ENCODE measurements at regions not wholly inside any gene's neighbourhood (a gene's known extent, or its start where the extent isn't known, plus 50 kb on each side); places are given as distances from the start of the nearest gene placed in this dataset.
"Not testable (repeated sequence)": the region's sequence is repeated elsewhere in the genome, so short reads cannot be mapped to it uniquely, and the experiment has no call there.

DNA sequence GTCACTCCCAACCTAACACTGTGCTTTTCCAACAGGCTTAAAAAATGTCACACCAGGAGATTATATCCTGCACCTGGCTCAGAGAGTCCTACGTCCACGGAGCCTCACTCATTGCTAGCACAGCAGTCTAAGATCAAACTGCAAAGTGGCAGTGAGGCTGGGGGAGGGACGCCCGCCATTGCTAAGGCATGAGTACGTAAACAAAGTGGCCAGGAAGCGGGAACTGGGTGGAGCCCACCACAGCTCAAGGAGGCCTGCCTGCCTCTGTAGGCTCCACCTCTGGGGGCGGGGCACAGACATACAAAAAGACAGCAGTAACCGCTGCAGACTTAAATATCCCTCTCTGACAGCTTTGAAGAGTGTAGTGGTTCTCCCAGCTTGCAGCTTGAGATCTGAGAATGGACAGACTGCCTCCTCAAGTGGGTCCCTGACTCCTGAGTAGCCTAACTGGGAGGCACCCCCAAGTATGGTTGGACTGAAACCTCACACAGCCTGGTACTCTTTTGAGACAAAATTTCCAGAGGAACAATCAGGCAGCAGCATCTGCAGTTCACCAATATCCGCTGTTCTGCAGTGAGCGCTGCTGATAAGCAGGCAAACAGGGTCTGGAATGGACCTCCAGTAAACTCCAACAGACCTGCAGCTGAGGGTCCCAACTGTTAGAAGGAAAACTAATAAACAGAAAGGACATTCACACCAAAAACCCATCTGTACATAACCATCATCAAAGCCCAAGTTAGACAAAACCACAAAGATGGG is 2986.4 kb upstream of the OR11H1 start:
- ATAC-seq = not testable (repeated sequence)

DNA sequence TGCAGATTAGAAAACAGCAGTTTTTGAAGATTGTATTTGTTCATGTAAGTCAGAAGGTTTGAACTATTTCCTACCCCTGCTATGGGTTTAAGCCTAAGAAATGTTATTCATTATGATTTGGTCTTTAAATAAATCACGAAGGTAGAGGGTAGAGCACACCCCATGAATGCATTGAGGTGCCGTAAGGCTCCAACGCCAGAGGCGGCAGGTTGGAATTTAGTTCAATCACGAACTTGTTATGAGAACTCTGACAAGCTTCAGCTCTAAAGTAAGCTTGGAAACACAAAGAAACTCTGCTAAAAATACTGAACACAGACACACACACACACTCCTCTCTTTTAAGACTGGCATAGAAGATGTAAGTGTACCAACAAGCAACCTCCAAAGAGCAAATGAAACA is 2974.6 kb upstream of the OR11H1 start:
- ATAC-seq = not testable (repeated sequence)

DNA sequence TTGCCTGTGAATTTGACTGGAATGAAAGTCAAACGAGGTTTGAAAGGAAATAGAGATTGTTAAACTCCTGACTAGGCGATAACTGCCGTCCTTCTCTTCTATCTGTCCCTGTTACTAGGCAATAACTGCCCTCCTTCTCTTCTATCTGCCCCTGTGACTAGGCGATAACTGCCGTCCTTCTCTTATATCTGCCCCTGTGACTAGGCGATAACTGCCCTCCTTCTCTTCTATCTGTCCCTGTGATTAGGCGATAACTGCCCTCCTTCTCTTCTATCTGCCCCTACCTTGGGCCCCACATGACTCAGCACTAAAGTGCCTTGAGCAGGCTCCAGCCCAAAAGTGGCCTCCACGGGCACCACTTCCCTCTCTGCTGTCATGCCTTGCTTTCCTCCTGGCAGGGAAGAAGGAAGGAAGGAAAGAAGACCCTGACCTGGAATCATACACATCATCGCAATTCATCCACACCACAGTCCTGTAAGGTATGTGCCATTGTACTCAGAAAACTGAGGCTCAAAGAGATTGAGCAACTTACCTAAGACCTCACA is 2973.3 kb upstream of the OR11H1 start:
- not testable (repeated sequence) for ATAC-seq

DNA sequence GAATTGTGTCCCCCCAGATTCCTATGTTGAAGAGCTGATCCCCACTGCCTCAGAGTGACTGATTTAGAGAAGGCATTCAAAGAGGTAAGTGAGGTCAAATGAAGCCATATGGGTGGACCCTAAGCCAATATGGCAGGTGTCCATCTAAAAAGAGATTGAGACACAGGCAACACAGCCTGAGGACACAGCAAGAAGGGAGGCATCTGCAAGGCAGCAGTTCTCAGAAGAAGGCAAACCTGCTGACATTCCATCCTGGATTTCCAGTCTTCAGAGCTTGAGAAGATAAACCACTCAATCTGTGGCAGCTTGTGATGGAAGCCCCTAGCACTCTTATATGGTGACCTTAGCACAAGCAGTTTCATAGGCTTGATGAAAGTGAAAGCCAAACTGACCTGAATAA is 2956.5 kb upstream of the OR11H1 start:
- not testable (repeated sequence) for ATAC-seq

DNA sequence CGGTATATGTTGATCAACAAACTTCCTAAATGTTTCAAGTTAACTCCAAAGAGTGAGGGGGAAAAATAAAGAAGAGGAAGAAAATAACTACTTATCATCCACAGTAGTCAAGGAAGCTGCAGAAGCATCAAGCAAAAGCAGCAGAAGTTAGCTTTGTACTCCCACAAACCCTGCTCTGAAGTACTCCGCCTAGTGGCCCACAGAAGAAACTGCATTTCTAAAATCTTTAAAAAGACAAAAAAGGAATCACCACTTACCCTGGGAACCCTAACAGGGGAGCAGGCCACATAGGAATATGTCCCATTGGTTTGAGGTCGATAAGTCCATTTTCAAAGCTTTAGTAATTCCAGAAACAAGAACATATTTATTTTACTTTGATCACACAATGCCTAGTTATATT is 2948.3 kb upstream of the OR11H1 start:
- ATAC-seq = not testable (repeated sequence)

DNA sequence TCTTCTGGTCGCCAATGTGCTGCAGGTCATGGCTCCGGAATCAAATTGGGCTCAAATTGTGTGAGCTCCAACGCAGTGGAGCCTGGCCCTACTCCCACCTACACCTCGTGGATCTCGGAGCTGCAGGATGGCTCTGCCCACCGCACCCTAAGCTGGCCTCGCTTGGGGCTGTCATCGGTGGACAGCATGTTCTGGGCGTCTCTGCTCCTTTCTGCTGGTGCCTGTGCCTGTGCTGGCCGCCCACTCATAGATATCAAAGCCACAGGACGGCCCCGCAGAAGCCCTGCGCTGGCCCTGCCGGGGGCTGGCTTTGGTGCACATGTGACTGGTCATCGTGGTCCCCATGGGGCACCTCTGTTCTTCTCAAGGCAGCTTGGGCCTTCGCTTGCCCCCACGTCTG is 2943.5 kb upstream of the OR11H1 start:
- ATAC-seq = not testable (repeated sequence)

DNA sequence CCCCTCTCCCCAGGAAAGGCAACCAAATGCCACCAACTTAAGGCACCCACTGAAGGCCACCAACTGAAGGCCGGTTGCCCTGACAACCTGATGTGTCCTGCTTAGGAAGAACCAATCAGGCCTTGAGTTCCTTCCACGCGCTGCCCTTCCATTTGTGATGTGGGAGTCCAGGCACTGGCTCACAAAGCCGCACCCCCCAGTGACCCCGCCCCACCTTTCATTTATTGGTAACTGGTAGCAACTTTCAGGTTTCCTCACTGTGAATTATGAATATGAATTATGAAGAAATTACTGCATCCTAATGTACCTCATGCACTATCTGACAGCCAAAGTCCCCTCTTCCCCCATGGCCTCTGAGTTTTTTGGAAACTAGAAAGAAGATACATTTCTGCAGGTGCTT is 2943.1 kb upstream of the OR11H1 start:
- ATAC-seq = not testable (repeated sequence)

DNA sequence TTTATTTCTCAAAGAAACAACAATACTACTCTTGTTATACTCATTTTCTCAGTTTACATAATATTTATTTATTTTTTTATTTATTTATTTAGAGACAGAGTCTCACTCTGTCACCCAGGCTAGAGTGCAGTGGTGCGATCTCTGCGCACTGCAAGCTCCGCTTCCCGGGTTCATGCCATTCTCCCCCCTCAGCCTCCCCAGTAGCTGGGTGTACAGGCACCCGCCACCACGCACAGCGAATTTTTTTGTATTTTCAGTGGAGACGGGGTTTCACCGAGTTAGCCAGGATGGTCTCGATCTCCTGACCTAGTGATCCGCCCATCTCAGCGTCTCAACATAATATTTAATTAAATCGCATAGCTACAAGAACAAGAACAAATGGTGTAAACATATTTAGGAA is 2932.3 kb upstream of the OR11H1 start:
- not testable (repeated sequence) for ATAC-seq

DNA sequence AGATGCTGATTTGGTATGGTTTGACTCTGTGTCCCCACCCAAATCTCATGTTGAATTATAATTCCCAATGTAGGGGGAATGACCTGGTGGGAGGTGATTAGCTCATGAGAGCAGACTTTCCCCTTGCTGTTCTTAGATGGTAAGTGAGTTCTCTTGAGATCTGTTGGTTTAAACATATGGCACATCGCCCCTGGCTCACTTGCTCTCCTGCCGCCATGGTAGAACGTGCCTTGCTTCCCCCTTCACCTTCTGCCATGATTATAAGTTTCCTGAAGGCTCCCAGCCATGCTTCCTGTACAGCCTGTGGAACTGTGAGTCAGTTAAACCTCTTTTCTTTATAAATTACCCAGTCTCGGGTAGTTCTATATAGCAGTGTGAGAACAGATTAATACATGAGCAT is 2930.2 kb upstream of the OR11H1 start:
- ATAC-seq = not testable (repeated sequence)

DNA sequence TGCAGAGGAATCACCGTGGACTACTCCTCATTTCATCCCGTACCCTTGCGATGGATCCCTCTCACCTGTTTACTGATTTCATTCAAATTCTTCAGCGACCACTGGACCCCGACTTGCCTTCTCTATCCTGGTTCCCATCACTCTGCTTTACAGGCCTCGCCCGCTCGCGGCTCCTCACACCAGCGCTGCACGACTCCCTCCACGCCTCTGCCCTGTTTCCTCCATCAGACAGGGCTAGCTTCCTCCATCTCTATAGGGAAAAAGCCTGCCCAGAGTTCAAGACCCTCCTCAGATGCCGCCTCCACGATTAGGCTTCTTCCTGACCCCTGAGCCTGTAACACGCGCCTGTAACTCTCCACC is 2926.5 kb upstream of the OR11H1 start:
- not testable (repeated sequence) for ATAC-seq

DNA sequence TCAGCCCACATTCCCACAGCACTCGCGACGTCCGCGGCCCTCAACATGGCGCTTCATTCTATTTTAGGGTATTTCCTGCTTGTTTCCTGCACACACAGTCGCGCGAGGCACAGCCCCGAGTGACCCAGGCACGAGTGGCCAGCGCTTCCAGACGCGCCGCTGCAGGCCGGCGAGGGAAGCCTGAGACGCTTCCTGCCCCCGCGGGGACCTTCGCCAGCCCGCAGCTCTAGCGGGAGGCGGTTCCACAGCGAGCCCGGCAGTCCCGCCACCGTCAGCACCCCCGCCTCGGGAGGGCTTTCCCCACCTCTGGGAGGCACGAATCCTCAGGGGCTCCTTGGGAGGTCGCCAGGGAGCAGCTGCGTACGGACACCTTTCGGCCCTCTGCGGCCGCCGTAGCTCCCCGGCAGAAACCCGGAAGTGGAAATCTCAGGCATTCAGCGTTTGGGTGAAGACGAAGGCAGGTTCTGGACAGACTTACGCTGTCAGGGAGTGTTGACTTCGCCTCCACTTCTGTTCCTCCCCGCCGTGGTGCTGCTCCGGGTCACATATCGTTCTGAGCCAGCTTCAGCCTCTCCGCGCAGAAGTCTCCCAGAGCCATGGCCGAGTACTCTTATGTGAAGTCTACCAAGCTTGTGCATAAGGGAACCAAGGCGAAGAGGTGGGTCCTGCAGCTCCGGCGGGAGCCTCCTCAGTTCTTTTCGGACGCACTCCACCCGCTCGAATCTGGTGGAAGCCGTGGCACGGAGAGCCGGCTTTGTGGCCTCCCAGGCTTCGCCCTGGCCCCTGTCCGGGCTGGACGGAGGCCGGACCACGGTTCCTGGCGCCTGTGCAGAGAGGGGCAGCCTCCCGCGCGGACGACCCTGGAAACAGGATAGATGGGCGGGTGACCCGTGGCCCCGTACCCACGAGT is 2925.9 kb upstream of the OR11H1 start:
- TF ChIP-seq GLIS3 (CRISPR knock-in tag; IDR thresholded peaks at IDR 0.05) (no peak), RARB (CRISPR knock-in tag; IDR thresholded peaks at IDR 0.05) (no peak), SNAI2 (CRISPR knock-in tag; IDR thresholded peaks at IDR 0.05) (no peak), OSR1 (CRISPR knock-in tag; IDR thresholded peaks at IDR 0.05) (no peak), ZC3H10 (CRISPR knock-in tag; IDR thresholded peaks at IDR 0.05) (no peak), TCF4 (CRISPR knock-in tag; IDR thresholded peaks at IDR 0.05; ENCODE audit: borderline replicate concordance) (no peak), ZNF565 (CRISPR knock-in tag; conservative IDR thresholded peaks at IDR 0.05; ENCODE audit: low read depth) (no peak), ISL1 (CRISPR knock-in tag; IDR thresholded peaks at IDR 0.05) (no peak), ARNTL (CRISPR knock-in tag; IDR thresholded peaks at IDR 0.05; ENCODE audit: borderline replicate concordance, low read depth) (no peak), PPARA (CRISPR knock-in tag; IDR thresholded peaks at IDR 0.05; ENCODE audit: borderline replicate concordance) (no peak), CSDC2 (CRISPR knock-in tag; IDR thresholded peaks at IDR 0.05) (no peak), TOX (CRISPR knock-in tag; IDR thresholded peaks at IDR 0.05; ENCODE audit: borderline replicate concordance) (no peak), ZFP3 (CRISPR knock-in tag; IDR thresholded peaks at IDR 0.05) (no peak)
- TF ChIP-seq, protein P1, sequence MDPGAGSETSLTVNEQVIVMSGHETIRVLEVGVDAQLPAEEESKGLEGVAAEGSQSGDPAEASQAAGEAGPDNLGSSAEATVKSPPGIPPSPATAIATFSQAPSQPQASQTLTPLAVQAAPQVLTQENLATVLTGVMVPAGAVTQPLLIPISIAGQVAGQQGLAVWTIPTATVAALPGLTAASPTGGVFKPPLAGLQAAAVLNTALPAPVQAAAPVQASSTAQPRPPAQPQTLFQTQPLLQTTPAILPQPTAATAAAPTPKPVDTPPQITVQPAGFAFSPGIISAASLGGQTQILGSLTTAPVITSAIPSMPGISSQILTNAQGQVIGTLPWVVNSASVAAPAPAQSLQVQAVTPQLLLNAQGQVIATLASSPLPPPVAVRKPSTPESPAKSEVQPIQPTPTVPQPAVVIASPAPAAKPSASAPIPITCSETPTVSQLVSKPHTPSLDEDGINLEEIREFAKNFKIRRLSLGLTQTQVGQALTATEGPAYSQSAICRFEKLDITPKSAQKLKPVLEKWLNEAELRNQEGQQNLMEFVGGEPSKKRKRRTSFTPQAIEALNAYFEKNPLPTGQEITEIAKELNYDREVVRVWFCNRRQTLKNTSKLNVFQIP (CRISPR knock-in tag; IDR thresholded peaks at IDR 0.05; ENCODE audit: borderline replicate concordance, low read depth) = no peak
- TF ChIP-seq, protein P2, sequence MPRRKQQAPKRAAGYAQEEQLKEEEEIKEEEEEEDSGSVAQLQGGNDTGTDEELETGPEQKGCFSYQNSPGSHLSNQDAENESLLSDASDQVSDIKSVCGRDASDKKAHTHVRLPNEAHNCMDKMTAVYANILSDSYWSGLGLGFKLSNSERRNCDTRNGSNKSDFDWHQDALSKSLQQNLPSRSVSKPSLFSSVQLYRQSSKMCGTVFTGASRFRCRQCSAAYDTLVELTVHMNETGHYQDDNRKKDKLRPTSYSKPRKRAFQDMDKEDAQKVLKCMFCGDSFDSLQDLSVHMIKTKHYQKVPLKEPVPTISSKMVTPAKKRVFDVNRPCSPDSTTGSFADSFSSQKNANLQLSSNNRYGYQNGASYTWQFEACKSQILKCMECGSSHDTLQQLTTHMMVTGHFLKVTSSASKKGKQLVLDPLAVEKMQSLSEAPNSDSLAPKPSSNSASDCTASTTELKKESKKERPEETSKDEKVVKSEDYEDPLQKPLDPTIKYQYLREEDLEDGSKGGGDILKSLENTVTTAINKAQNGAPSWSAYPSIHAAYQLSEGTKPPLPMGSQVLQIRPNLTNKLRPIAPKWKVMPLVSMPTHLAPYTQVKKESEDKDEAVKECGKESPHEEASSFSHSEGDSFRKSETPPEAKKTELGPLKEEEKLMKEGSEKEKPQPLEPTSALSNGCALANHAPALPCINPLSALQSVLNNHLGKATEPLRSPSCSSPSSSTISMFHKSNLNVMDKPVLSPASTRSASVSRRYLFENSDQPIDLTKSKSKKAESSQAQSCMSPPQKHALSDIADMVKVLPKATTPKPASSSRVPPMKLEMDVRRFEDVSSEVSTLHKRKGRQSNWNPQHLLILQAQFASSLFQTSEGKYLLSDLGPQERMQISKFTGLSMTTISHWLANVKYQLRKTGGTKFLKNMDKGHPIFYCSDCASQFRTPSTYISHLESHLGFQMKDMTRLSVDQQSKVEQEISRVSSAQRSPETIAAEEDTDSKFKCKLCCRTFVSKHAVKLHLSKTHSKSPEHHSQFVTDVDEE (CRISPR knock-in tag; IDR thresholded peaks at IDR 0.05) = no peak

DNA sequence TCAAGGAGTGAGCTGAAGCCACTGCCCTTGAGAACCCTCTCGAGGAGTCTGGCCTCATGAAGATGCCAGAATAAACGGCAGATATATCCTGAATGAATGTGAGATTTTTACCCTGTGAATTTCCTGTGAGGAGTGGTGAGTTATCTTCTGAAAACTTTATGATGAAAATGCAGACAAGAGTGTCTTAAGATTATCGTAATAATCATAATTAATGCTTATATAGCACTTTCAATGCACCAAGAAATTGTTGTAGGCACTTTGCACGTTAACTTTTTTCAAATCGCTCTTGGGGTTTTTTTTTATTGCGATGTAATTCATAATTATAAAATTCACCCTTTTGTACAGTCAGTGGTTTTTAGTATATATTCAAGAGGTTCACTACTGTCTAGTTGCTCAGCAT is 2924.6 kb upstream of the OR11H1 start:
- not testable (repeated sequence) for ATAC-seq

More for the DNA sequence above, 2925.9 kb upstream of the OR11H1 start:
- peak; percentile 100 for ATAC-seq

DNA sequence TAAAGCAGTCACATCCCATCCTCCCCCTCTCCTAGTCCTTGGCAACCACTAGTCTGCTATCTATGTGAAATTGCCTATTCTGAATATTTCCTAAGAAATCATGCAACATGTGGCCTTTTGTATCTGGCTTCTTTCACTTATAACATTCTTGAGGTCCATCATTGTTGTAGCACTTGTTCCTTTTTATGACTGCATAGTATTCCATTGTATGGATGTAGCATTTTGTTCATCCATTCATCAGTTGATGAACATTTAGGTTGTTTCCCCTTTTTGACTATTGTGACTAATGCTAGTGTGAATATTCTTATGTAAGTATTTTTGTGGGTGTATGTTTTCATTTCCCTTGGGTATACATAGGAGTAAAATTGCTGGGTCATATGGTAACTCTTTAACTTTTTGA is 2924.2 kb upstream of the OR11H1 start:
- not testable (repeated sequence) for ATAC-seq

DNA sequence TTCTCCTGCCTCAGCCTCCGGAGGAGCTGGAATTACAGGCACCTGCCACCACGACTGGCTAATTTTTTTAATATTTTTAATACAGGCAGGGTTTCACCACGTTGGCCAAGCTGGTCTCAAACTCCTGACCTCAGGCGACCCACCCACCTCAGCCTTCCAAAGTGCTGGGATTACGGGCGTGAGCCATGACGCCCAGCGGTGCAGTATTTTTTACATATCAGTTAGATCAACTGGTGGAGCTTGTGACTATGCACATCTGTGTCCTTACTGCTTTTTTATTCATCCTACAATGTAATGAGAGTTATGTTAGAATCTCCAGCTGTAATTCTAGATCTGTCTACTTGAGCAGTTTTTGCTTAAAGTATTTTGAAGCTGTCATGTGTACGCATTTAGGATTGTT is 2919.5 kb upstream of the OR11H1 start:
- ATAC-seq = not testable (repeated sequence)

Data from SK-N-SH treated with all-trans-retinoic acid at 6 μM for 48 hours (cell line).